Brain pericyte (primary cell): ENCODE measurements at regions not wholly inside any gene's neighbourhood (a gene's known extent, or its start where the extent isn't known, plus 50 kb on each side); places are given as distances from the start of the nearest gene placed in this dataset.

Experiments
- DNase-seq: peaks from one replicate; pipeline ENCODE4 v3.0.0-alpha.2; 2012; ENCODE audit warnings: low read depth, low spot score

- no peak for DNase-seq
Measured at GRCh38 chr6:113595911-113596376, 261.2 kb upstream of the MARCKS start.

- no peak for DNase-seq
Measured at GRCh38 chr6:113596387-113597230, 260.5 kb upstream of the MARCKS start.

- DNase-seq, result peak; percentile 33
Measured at GRCh38 chr6:113597231-113597583, 259.9 kb upstream of the MARCKS start.

- DNase-seq, result no peak
Measured at GRCh38 chr6:113598786-113599185, 258.4 kb upstream of the MARCKS start.

- no peak for DNase-seq
Measured at GRCh38 chr6:113599444-113599843, 257.7 kb upstream of the MARCKS start.

- DNase-seq, result no peak
Measured at GRCh38 chr6:113600551-113601339, 256.4 kb upstream of the MARCKS start.

GRCh38 chr6:113607821-113608545 is 249.2 kb upstream of the MARCKS start:
- no peak for DNase-seq

- no peak for DNase-seq
Measured at GRCh38 chr6:113610377-113610988, 246.7 kb upstream of the MARCKS start.

GRCh38 chr6:113616701-113617274 is 240.4 kb upstream of the MARCKS start:
- DNase-seq, result no peak

- DNase-seq, result no peak
Measured at GRCh38 chr6:113619077-113619476, 238.1 kb upstream of the MARCKS start.

- DNase-seq, result no peak
Measured at GRCh38 chr6:113620386-113620785, 236.8 kb upstream of the MARCKS start.

GRCh38 chr6:113622254-113622653 is 234.9 kb upstream of the MARCKS start:
- no peak for DNase-seq

- no peak for DNase-seq
Measured at GRCh38 chr6:113623129-113623528, 234.0 kb upstream of the MARCKS start.

- DNase-seq, result no peak
Measured at GRCh38 chr6:113625850-113626249, 231.3 kb upstream of the MARCKS start.

GRCh38 chr6:113626475-113626874 is 230.7 kb upstream of the MARCKS start:
- DNase-seq, result no peak

GRCh38 chr6:113627480-113627879 is 229.7 kb upstream of the MARCKS start:
- no peak for DNase-seq

GRCh38 chr6:113629256-113629655 is 227.9 kb upstream of the MARCKS start:
- DNase-seq, result no peak

- DNase-seq, result no peak
Measured at GRCh38 chr6:113629975-113630737, 227.0 kb upstream of the MARCKS start.

- DNase-seq, result no peak
Measured at GRCh38 chr6:113630738-113631535, 226.2 kb upstream of the MARCKS start.

- no peak for DNase-seq
Measured at GRCh38 chr6:113631666-113632065, 225.5 kb upstream of the MARCKS start.
